GM23338 (cell line): ENCODE measurements at regions not wholly inside any gene's neighbourhood (a gene's known extent, or its start where the extent isn't known, plus 50 kb on each side); places are given as distances from the start of the nearest gene placed in this dataset.

Source experiments
- ATAC-seq: fragments of 200-7000 bp; cut with Tn5 transposase; 3 replicates; pipeline ENCODE4 v1.9.1; 2020
- DNase-seq: peaks from one replicate; pipeline ENCODE4 v3.0.0-alpha.2; 2015; ENCODE audit warnings: low spot score
- H2AFZ ChIP-seq: fragments of 200-600 bp; sonication (generic); 2 replicates; pipeline ENCODE4 v1.8.0; 2016; ENCODE audit warnings: antibody characterized with exemption, mild to moderate bottlenecking, moderate library complexity
- H3F3A ChIP-seq: fragments of 200-600 bp; sonication (generic); replicated peaks from 2 replicates; pipeline ENCODE4 v1.8.0; 2017; ENCODE audit warnings: antibody characterized with exemption, mixed run types, low read depth
- H3K27ac ChIP-seq: fragments of 200-600 bp; sonication (generic); 2 replicates; pipeline ENCODE4 v1.6.1; 2016; ENCODE audit warnings: low read depth
- H3K27me3 ChIP-seq: fragments of 200-600 bp; sonication (generic); 2 replicates; pipeline ENCODE4 v1.8.0; 2016; ENCODE audit warnings: mild to moderate bottlenecking, mixed run types, moderate library complexity; ENCODE audit not compliant: insufficient read depth
- H3K36me3 ChIP-seq: fragments of 200-600 bp; sonication (generic); 2 replicates; pipeline ENCODE4 v1.8.0; 2016; ENCODE audit warnings: mild to moderate bottlenecking; ENCODE audit not compliant: insufficient read depth
- H3K4me1 ChIP-seq: fragments of 200-600 bp; sonication (generic); 2 replicates; pipeline ENCODE4 v1.8.0; 2016; ENCODE audit warnings: mild to moderate bottlenecking, moderate library complexity; ENCODE audit not compliant: insufficient read depth
- H3K4me2 ChIP-seq: fragments of 200-600 bp; sonication (generic); 2 replicates; pipeline ENCODE4 v1.7.1; 2017; ENCODE audit warnings: mixed run types
- H3K4me3 ChIP-seq: fragments of 200-600 bp; sonication (generic); 2 replicates; pipeline ENCODE4 v1.6.1; 2016; ENCODE audit warnings: mixed run types
- H3K79me2 ChIP-seq: fragments of 200-600 bp; sonication (generic); replicated peaks from 2 replicates; pipeline ENCODE4 v1.8.0; 2017; ENCODE audit warnings: mild to moderate bottlenecking; ENCODE audit not compliant: insufficient read depth
- H3K9me2 ChIP-seq: fragments of 200-600 bp; sonication (generic); 2 replicates; pipeline ENCODE4 v1.8.0; 2017; ENCODE audit not compliant: insufficient read depth
- H4K20me1 ChIP-seq: fragments of 200-600 bp; sonication (generic); replicated peaks from 2 replicates; pipeline ENCODE4 v1.8.0; 2017; ENCODE audit warnings: mild to moderate bottlenecking; ENCODE audit not compliant: insufficient read depth
- H3K27ac Mint-ChIP-seq: 2 replicates; pipeline ENCODE4 v1.8.0; 2020; ENCODE audit warnings: inconsistent platforms, mild to moderate bottlenecking, moderate library complexity, mixed read lengths
- H3K27me3 Mint-ChIP-seq: 3 replicates; pipeline ENCODE4 v1.8.0; 2022; ENCODE audit warnings: low read depth, mild to moderate bottlenecking, moderate library complexity, mixed read lengths, inconsistent platforms; ENCODE audit not compliant: insufficient read depth, poor library complexity
- H3K36me3 Mint-ChIP-seq: 3 replicates; pipeline ENCODE4 v1.8.0; 2021; ENCODE audit warnings: low read depth, mild to moderate bottlenecking, inconsistent platforms, moderate library complexity, mixed read lengths
- H3K4me1 Mint-ChIP-seq: 3 replicates; pipeline ENCODE4 v1.8.0; 2020; ENCODE audit warnings: mild to moderate bottlenecking, inconsistent platforms, mixed read lengths
- H3K4me3 Mint-ChIP-seq: 3 replicates; pipeline ENCODE4 v1.8.0; 2021; ENCODE audit warnings: moderate library complexity, mild to moderate bottlenecking, inconsistent platforms, mixed read lengths
- H3K9me3 Mint-ChIP-seq: 3 replicates; pipeline ENCODE4 v1.8.0; 2020; ENCODE audit warnings: moderate library complexity, mild to moderate bottlenecking, inconsistent platforms, mixed read lengths
- CREB1 ChIP-seq: fragments of 250-450 bp; sonication (Bioruptor Pico); IDR thresholded peaks from 2 replicates; pipeline ENCODE4 v1.5.0; 2020; ENCODE audit warnings: low read depth, mild to moderate bottlenecking, moderate library complexity
- CTCF ChIP-seq, 2 experiments: fragments of 200-600 bp in 1 of 2; sonication (generic) in 1 of 2; conservative IDR thresholded peaks; 2 replicates each; pipeline versions ENCODE4 v1.5.1 to v1.6.1; 2016 to 2017; ENCODE audit warnings: antibody characterized with exemption in 2 of 2, low read depth in 2 of 2, mild to moderate bottlenecking in 2 of 2, moderate library complexity in 1 of 2
- ETS1 ChIP-seq: IDR thresholded peaks from 2 replicates; pipeline ENCODE4 v1.6.1; 2016; ENCODE audit warnings: antibody characterized with exemption
- EZH2 ChIP-seq: fragments of 200-600 bp; sonication (generic); IDR thresholded peaks from one replicate; pipeline ENCODE4 v1.8.0; 2017; ENCODE audit warnings: antibody characterized with exemption, mild to moderate bottlenecking, low read depth; ENCODE audit not compliant: unreplicated experiment
- EZH2phosphoT487 ChIP-seq: fragments of 200-600 bp; sonication (generic); IDR thresholded peaks from one replicate; pipeline ENCODE4 v1.8.1; 2018; ENCODE audit warnings: antibody characterized with exemption; ENCODE audit not compliant: unreplicated experiment
- JUNB ChIP-seq: IDR thresholded peaks from one replicate; pipeline ENCODE4 v1.6.1; 2016; ENCODE audit warnings: antibody characterized with exemption; ENCODE audit not compliant: unreplicated experiment
- NANOG ChIP-seq: IDR thresholded peaks from 2 replicates; pipeline ENCODE4 v1.6.1; 2016; ENCODE audit warnings: antibody characterized with exemption, borderline replicate concordance
- POLR2AphosphoS5 ChIP-seq: IDR thresholded peaks from 2 replicates; pipeline ENCODE4 v1.6.1; 2016; ENCODE audit warnings: antibody characterized with exemption, low read depth
- REST ChIP-seq: IDR thresholded peaks from one replicate; pipeline ENCODE4 v1.6.1; 2018; ENCODE audit warnings: antibody characterized with exemption; ENCODE audit not compliant: unreplicated experiment
- STAT1 ChIP-seq: IDR thresholded peaks from one replicate; pipeline ENCODE4 v1.6.1; 2016; ENCODE audit warnings: antibody characterized with exemption; ENCODE audit not compliant: unreplicated experiment
- ZNF114 ChIP-seq: fragments of 250-450 bp; sonication (Bioruptor Pico); IDR thresholded peaks from 2 replicates; pipeline ENCODE4 v1.5.0; 2020; ENCODE audit warnings: mild to moderate bottlenecking, moderate library complexity
- ZNF331 ChIP-seq: fragments of 250-450 bp; sonication (Bioruptor Pico); IDR thresholded peaks from 2 replicates; pipeline ENCODE4 v1.5.0; 2020; ENCODE audit warnings: low read depth, mild to moderate bottlenecking, moderate library complexity
- ZNF462 ChIP-seq: fragments of 250-450 bp; sonication (Bioruptor Pico); IDR thresholded peaks from 2 replicates; pipeline ENCODE4 v1.5.0; 2020; ENCODE audit warnings: mild to moderate bottlenecking, moderate library complexity

- peak overlapping the region; percentile 50; the same call in 1 of the 2 replicates for H3K27ac Mint-ChIP-seq
- Histone ChIP-seq H3K4me2 (no peak overlapping the region), H3K36me3 (no peaks in the 10 kb centered on the region)
These were observed 145.1 kb upstream of the NRSN1 start for GRCh38 chr6:23980965-23981364.

More at GRCh38 chr6:23980965-23981364, 145.1 kb upstream of the NRSN1 start:
- Histone ChIP-seq H3K27me3 (no peaks in the 10 kb centered on the region), H2AFZ (no peak overlapping the region), H3F3A (no peaks in the 10 kb centered on the region), H3K4me1 (no peaks in the 10 kb centered on the region), H4K20me1 (no peaks in the 10 kb centered on the region), H3K79me2 (no peaks in the 10 kb centered on the region), H3K4me3 (no peak overlapping the region), H3K9me2 (no peaks in the 10 kb centered on the region), H3K27ac (no peak overlapping the region)
- Mint-ChIP-seq H3K9me3 (no peaks in the 10 kb centered on the region), H3K4me3 (no peak overlapping the region), H3K27me3 (no peaks in the 10 kb centered on the region), H3K4me1 (peaks cover 4% of the 10 kb centered on the region; the same call in 2 of the 3 replicates), H3K36me3 (no peaks in the 10 kb centered on the region)
- ATAC-seq (no peak), DNase-seq (no peak)
- TF ChIP-seq CTCF (conservative IDR thresholded peaks at IDR 0.05; ENCODE audit: low read depth in 2 of 2) (no peak), ZNF114 (no peak), ETS1 (no peak), STAT1 (no peak), JUNB (no peak), EZH2 (no peak), REST (no peak), NANOG (no peak), ZNF331 (CRISPR knock-in tag) (no peak), ZNF462 (no peak), POLR2AphosphoS5 (no peak), EZH2phosphoT487 (no peak), CREB1 (CRISPR knock-in tag) (no peak)
